Pancreas (tissue), 10 donors: ENCODE measurements at regions not wholly inside any gene's neighbourhood (a gene's known extent, or its start where the extent isn't known, plus 50 kb on each side); places are given as distances from the start of the nearest gene placed in this dataset.

Experiments used
- ATAC-seq, 4 donors: fragments of 200-7000 bp; cut with Tn5 transposase; one replicate each; pipeline versions ENCODE4 v1.8.0 to v1.9.1; 2020; ENCODE audit warnings: mild to moderate bottlenecking in 4 of 4, moderate library complexity in 4 of 4
- DNase-seq, 6 donors: peaks; one replicate each; pipeline ENCODE4 v3.0.0-alpha.2; 2020
- FAIRE-seq: peaks from 2 replicates; lab custom pipeline; 2012; peaks lifted over from hg19 to GRCh38; lab: Jason Lieb, UNC
- H3K27ac ChIP-seq, 4 donors: fragments of 200-600 bp; sonication (generic); 1 replicate in 3 of 4; 2 replicates in 1 of 4; pipeline versions ENCODE4 v1.5.0 to v1.8.0; 2020
- H3K27me3 ChIP-seq, 4 donors: fragments of 200-600 bp; one replicate each; pipeline ENCODE4 v1.8.0; 2021
- H3K36me3 ChIP-seq, 3 donors: fragments of 200-600 bp; sonication (generic) in 1 of 3; one replicate each; pipeline versions ENCODE4 v1.5.0 to v1.8.0; 2020 to 2021
- H3K4me1 ChIP-seq, 3 donors: fragments of 200-600 bp; one replicate each; pipeline ENCODE4 v1.8.0; 2021
- H3K4me3 ChIP-seq, 4 donors: fragments of 200-600 bp; sonication (generic) in 2 of 4; one replicate each; pipeline versions ENCODE4 v1.5.0 to v1.8.0; 2020 to 2021
- H3K9me3 ChIP-seq, 4 donors: fragments of 200-600 bp; one replicate each; pipeline ENCODE4 v1.8.0; 2021
- CTCF ChIP-seq, 4 donors: fragments of 200-600 bp; sonication (generic) in 3 of 4; IDR thresholded peaks; one replicate each; pipeline versions ENCODE4 v1.5.0 to v1.8.0; 2021; ENCODE audit warnings: antibody characterized with exemption in 4 of 4
- WGBS, 2 donors: extraction: QIAGEN DNeasy Blood & Tissue Kit; methylation state at CpG; one replicate each; pipeline ENCODE4 v1.1.7; 2013; 5-methylcytosine and 5-hydroxymethylcytosine counted together
- intact Hi-C, 3 donors: fragments of 100-400 bp; cut with DNase I; formaldehyde crosslinking; loops; one replicate each; pipeline versions ENCODE4 v1.11.1 to v1.14.2; 2022
- donor health status: healthy with polysubstance abuse.
- donor health status: DM: no; HTN: no; CAD: no; lungs with moderate emphysema.
- donor health status: DM: no; HTN: no; CAD: no.
- donor health status: control.
- donor health status: control.
- donor health status: Bipolar disorder and iron deficiency.
- donor health status: DM: yes; HTN: yes; CAD: no.
- donor health status: DM: no; HTN: no; CAD: no.
- donor health status: DM: no; HTN: no; CAD: no.
- donor health status: DM: yes; HTN: yes; CAD: no.

- no peak overlapping the region for H3K4me3 ChIP-seq
- TF ChIP-seq CTCF (IDR thresholded peaks at IDR 0.05) = no peak
- no peaks in the 10 kb centered on the region for H3K36me3 ChIP-seq
- DNase-seq = no peak
- no peaks in the 10 kb centered on the region for H3K9me3 ChIP-seq
- H3K4me1 ChIP-seq = peaks cover 0 to 11% (median 10%) of the 10 kb centered on the region in 3 donors
- FAIRE-seq = no peak
- intact Hi-C loops = no loop called here
- 42 to 77% methylated on average over 3 of the region's 3 CpGs for WGBS, 2 donors
- no peak overlapping the region for H3K27ac ChIP-seq
- H3K27me3 ChIP-seq = no peaks in the 10 kb centered on the region
- no peak for ATAC-seq
These were observed 61.2 kb upstream of the FRY start for GRCh38 chr13:31970231-31970930.

GRCh38 chr13:31972453-31972852, 59.1 kb upstream of the FRY start:
- Histone ChIP-seq H3K4me3 (no peak overlapping the region), H3K9me3 (no peaks in the 10 kb centered on the region), H3K36me3 (no peaks in the 10 kb centered on the region), H3K27ac (no peak overlapping the region), H3K27me3 (no peaks in the 10 kb centered on the region), H3K4me1 (peaks cover 0 to 5% (median 0%) of the 10 kb centered on the region in 3 donors)
- ATAC-seq (no peak), DNase-seq (no peak), FAIRE-seq (no peak)
- intact Hi-C loops = no loop called here
- no peak for TF ChIP-seq CTCF (IDR thresholded peaks at IDR 0.05)
- 96 to 98% methylated on average over 2 of the region's 2 CpGs for WGBS, 2 donors

GRCh38 chr13:31978021-31978420, 53.6 kb upstream of the FRY start:
- 64 to 65% methylated on average over 3 of the region's 3 CpGs for WGBS, 2 donors
- ATAC-seq = peak in 2 of 4 donors; percentile 48 to 65
- Histone ChIP-seq H3K4me1 (peaks cover 0 to 14% (median 8%) of the 10 kb centered on the region in 3 donors), H3K4me3 (no peak overlapping the region), H3K27ac (no peak overlapping the region), H3K36me3 (no peaks in the 10 kb centered on the region), H3K27me3 (no peaks in the 10 kb centered on the region), H3K9me3 (no peaks in the 10 kb centered on the region)
- no peak for TF ChIP-seq CTCF (IDR thresholded peaks at IDR 0.05)
- intact Hi-C loops = no loop called here
- no peak for DNase-seq
- no peak for FAIRE-seq

GRCh38 chr13:31980830-31981229, 50.7 kb upstream of the FRY start:
- H3K9me3 ChIP-seq = no peaks in the 10 kb centered on the region
- peaks cover 0 to 14% (median 8%) of the 10 kb centered on the region in 3 donors for H3K4me1 ChIP-seq
- 65 to 71% methylated on average over 1 of the region's 1 CpG for WGBS, 2 donors
- ATAC-seq = peak in 1 of 4 donors; percentile 51
- no peak for FAIRE-seq
- no peak for DNase-seq
- no peak overlapping the region for H3K4me3 ChIP-seq
- no peaks in the 10 kb centered on the region for H3K36me3 ChIP-seq
- intact Hi-C loops = loop anchor here in 1 of 3 donors (10.0 kb wide), 1 partner anchor 66 kb away; no protein-coding TSS in a partner anchor
- no peaks in the 10 kb centered on the region for H3K27me3 ChIP-seq
- H3K27ac ChIP-seq = no peak overlapping the region
- TF ChIP-seq CTCF (IDR thresholded peaks at IDR 0.05) = no peak
